ENCODE measurements at regions not wholly inside any gene's neighbourhood (a gene's known extent, or its start where the extent isn't known, plus 50 kb on each side); places are given as distances from the start of the nearest gene placed in this dataset.

DNA sequence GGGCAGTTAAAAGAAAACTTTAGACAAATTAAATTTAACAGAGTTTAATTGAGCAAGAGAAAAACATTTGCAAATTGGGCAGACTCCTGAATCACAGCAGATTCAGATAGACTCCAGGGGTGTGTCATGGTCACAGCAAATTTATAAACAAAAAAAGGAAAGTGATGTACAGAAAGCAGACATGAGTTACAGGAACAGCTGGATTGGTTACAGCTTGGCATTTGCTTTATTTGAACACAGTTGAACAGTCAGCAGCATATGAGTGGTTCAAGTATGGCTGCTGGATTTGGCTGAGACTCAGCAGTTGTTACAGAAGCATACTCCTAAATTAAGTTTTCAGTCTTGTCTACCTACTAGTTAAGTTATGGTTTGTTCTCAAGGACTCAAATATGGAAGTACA lies 82.3 kb upstream of the NYAP2 start:
- TF ChIP-seq, protein P1, sequence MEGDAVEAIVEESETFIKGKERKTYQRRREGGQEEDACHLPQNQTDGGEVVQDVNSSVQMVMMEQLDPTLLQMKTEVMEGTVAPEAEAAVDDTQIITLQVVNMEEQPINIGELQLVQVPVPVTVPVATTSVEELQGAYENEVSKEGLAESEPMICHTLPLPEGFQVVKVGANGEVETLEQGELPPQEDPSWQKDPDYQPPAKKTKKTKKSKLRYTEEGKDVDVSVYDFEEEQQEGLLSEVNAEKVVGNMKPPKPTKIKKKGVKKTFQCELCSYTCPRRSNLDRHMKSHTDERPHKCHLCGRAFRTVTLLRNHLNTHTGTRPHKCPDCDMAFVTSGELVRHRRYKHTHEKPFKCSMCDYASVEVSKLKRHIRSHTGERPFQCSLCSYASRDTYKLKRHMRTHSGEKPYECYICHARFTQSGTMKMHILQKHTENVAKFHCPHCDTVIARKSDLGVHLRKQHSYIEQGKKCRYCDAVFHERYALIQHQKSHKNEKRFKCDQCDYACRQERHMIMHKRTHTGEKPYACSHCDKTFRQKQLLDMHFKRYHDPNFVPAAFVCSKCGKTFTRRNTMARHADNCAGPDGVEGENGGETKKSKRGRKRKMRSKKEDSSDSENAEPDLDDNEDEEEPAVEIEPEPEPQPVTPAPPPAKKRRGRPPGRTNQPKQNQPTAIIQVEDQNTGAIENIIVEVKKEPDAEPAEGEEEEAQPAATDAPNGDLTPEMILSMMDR (IDR thresholded peaks at IDR 0.05; ENCODE audit: low read length, missing control alignments): no peak
- H3K4me3 ChIP-seq (replicated peaks; ENCODE audit: low read depth, low read length): no peak overlapping the region
- DNase-seq (ENCODE audit: low read depth): no peak

DNA sequence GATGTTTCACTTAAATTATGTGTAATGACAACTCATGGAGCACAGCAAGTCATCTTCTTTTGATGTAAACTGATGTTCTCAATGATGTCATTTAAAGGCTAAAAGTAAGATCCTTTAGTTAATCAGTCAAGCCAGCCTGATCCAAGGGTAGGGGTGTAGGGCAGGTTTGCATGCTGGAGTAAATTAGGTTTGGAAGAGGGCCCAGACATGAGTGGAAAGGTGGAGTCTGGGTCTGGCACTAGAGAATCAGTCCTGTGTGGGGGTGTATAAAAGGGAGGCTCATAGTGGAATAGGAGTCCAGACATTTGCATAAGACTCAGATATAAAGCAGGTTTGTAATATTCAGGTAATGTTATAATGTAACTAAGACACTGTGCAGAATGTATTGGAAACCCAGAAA lies 88.8 kb upstream of the NYAP2 start:
- TF ChIP-seq, protein P1 (IDR thresholded peaks at IDR 0.05; ENCODE audit: low read length, missing control alignments): no peak
- H3K4me3 ChIP-seq (replicated peaks; ENCODE audit: low read depth, low read length): no peak overlapping the region
- no peak for DNase-seq (ENCODE audit: low read depth)

DNA sequence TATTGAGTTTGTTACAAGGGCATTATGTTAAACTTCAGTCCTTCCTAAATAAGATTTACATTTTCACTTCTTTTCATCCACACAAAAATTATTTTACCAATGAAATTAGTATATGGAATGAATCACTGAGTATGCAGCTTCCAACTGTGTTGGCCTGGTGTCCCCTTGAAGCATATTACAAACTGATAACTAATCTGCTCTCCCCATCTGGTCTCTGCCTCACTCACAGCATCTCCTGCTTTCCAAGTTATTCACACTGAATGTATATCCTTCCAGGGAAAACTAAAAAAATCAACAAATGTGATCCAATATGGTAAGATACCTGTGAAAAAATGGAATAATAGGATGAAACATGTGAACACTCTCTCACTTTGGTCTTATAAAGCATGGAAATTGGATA lies 90.0 kb upstream of the NYAP2 start:
- no peak for DNase-seq (ENCODE audit: low read depth)
- no peak overlapping the region for H3K4me3 ChIP-seq (replicated peaks; ENCODE audit: low read depth, low read length)
- TF ChIP-seq, protein P1 (IDR thresholded peaks at IDR 0.05; ENCODE audit: low read length, missing control alignments): no peak

DNA sequence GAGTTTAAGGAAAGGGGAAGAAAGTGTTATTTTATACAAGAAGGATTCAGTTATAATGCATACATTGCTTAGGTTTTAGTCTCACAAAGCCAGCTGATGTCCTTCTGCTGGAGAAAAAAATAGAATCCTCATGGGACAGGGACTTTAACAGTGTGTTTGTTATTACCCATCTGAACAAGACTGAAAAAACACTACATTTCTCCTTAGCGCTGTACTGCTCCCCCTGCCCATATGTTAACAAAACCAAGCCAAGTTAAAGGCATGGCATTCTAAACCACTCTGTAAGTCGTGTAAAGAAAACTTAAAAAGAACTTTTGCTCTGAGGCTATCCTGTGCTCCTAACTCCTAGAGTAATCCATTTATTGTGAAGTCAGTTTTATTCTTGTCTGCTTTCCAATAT lies 102.6 kb upstream of the NYAP2 start:
- no peak for DNase-seq (ENCODE audit: low read depth)
- H3K4me3 ChIP-seq (replicated peaks; ENCODE audit: low read depth, low read length): no peak overlapping the region
- TF ChIP-seq, protein P1 (IDR thresholded peaks at IDR 0.05; ENCODE audit: low read length, missing control alignments): no peak

DNA sequence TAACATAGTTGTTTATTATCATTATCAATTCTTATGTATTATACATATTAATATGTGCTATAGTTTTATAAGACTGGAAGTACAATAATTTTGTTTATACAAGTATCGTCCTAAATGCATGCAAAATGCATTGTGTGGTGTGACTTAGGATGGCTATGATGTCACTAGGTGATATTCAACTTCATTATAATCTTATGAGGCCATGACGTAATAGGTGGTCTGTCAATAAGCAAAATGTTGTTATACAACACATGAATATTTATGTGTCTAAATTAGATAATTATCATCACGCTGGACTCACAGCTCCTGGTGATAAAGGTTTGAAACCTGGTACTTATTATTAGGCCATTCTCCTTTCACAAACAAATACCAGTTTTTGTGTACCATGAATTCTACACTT lies 104.4 kb upstream of the NYAP2 start:
- TF ChIP-seq, protein P1 (IDR thresholded peaks at IDR 0.05; ENCODE audit: low read length, missing control alignments): no peak
- no peak overlapping the region for H3K4me3 ChIP-seq (replicated peaks; ENCODE audit: low read depth, low read length)
- DNase-seq (ENCODE audit: low read depth): no peak

DNA sequence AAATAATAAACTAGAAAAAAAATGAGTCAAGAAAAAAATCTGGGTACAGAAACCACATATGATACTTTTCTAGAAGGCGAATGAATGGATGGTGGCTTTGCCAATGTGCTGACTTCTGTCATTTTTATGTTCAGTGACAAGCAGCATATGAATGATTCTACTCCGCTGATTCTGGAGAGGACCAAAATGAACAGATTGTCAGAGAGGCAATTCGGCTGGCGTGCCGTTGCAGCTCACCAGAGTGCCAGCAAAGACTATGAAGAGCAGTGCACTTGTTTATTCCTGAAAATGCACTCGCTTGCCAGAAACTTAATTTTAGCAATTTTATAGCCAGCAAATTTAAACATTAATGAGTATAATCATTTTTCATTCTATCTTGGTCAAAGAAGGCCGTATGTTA lies 105.9 kb upstream of the NYAP2 start:
- TF ChIP-seq, protein P1 (IDR thresholded peaks at IDR 0.05; ENCODE audit: low read length, missing control alignments): no peak
- no peak for DNase-seq (ENCODE audit: low read depth)
- H3K4me3 ChIP-seq (replicated peaks; ENCODE audit: low read depth, low read length): no peak overlapping the region

DNA sequence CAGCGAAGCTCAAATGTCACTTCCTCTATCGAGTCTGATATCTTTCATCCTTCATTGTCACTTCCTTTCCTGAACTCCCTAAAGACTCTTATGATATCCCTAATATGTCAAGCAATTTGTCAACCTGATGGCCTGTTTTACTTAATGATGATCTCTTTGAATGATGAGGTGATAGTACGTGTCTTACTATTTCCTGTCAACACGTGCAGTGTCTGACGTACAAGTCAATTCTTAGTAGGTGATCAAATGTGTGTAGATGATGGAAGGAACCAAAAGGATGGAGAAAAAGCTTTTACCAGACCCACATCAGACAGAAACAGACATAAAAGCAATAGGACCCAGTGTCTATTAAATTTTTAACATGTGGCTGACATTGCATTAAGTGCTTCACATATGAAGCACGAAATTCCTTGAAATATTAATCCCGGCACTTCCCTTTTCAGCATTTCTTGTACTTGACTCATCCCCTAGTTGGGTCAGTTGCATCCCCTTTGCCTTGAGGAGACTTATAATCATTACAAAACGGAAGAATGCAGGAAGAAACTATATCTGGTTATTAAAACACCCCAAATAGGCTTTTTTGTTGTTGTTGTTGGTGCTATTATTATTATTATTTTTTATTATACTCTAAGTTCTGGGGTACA lies 108.6 kb upstream of the NYAP2 start:
- DNase-seq (ENCODE audit: low read depth): no peak
- no peak overlapping the region for H3K4me3 ChIP-seq (replicated peaks; ENCODE audit: low read depth, low read length)
- TF ChIP-seq, protein P1 (IDR thresholded peaks at IDR 0.05; ENCODE audit: low read length, missing control alignments): no peak
